ENCODE measurements at regions not wholly inside any gene's neighbourhood (a gene's known extent, or its start where the extent isn't known, plus 50 kb on each side); places are given as distances from the start of the nearest gene placed in this dataset.

GRCh38 chr12:41629611-41630010 is 441.5 kb downstream of the PDZRN4 start:
- no peak overlapping the region for H3K4me3 ChIP-seq (ENCODE audit: low read length)
- H3K9me3 ChIP-seq (ENCODE audit: control insufficient read depth, low read length), result peaks cover 9% of the 10 kb centered on the region
- peaks cover 3% of the 10 kb centered on the region for H3K27me3 ChIP-seq (replicated peaks; ENCODE audit: control insufficient read depth, insufficient read depth, low read length)
- H3K9ac ChIP-seq (ENCODE audit: low read length), result no peak overlapping the region
- H3K36me3 ChIP-seq (ENCODE audit: control insufficient read depth, insufficient read depth, low read length, severe bottlenecking), result no peaks in the 10 kb centered on the region
- DNase-seq (ENCODE audit: low read depth), result no peak
- no peaks in the 10 kb centered on the region for H3K4me1 ChIP-seq (ENCODE audit: control insufficient read depth, insufficient read depth, low read length)

GRCh38 chr12:41627476-41627875 is 439.4 kb downstream of the PDZRN4 start:
- no peaks in the 10 kb centered on the region for H3K36me3 ChIP-seq (ENCODE audit: control insufficient read depth, insufficient read depth, low read length, severe bottlenecking)
- H3K9ac ChIP-seq (ENCODE audit: low read length), result no peak overlapping the region
- H3K4me1 ChIP-seq (ENCODE audit: control insufficient read depth, insufficient read depth, low read length), result no peaks in the 10 kb centered on the region
- peaks cover 3% of the 10 kb centered on the region for H3K27me3 ChIP-seq (replicated peaks; ENCODE audit: control insufficient read depth, insufficient read depth, low read length)
- no peak overlapping the region for H3K4me3 ChIP-seq (ENCODE audit: low read length)
- peaks cover 9% of the 10 kb centered on the region for H3K9me3 ChIP-seq (ENCODE audit: control insufficient read depth, low read length)
- DNase-seq (ENCODE audit: low read depth), result no peak

GRCh38 chr12:41624571-41624970 is 436.5 kb downstream of the PDZRN4 start:
- no peak for DNase-seq (ENCODE audit: low read depth)

More at GRCh38 chr12:41624571-41624970, 436.5 kb downstream of the PDZRN4 start:
- Histone ChIP-seq H3K4me3 (ENCODE audit: low read length) (no peak overlapping the region), H3K36me3 (ENCODE audit: control insufficient read depth, insufficient read depth, low read length, severe bottlenecking) (no peaks in the 10 kb centered on the region), H3K27me3 (replicated peaks; ENCODE audit: control insufficient read depth, insufficient read depth, low read length) (peaks cover 3% of the 10 kb centered on the region), H3K9ac (ENCODE audit: low read length) (no peak overlapping the region), H3K9me3 (ENCODE audit: control insufficient read depth, low read length) (peaks cover 9% of the 10 kb centered on the region), H3K4me1 (ENCODE audit: control insufficient read depth, insufficient read depth, low read length) (no peaks in the 10 kb centered on the region)

Measured in adipocyte (in vitro differentiated cells).